Esophagus squamous epithelium (tissue), 4 donors: ENCODE measurements at regions not wholly inside any gene's neighbourhood (a gene's known extent, or its start where the extent isn't known, plus 50 kb on each side); places are given as distances from the start of the nearest gene placed in this dataset.

Experiments used
- POLR2A ChIP-seq, 4 donors: fragments of 450-650 bp; IDR thresholded peaks; one replicate each; pipeline ENCODE4 v1.6.1; 2017; ENCODE audit warnings: antibody characterized with exemption in 4 of 4, mild to moderate bottlenecking in 4 of 4, moderate library complexity in 3 of 4
- TF ChIP-seq, protein P1 (sequence below), 6 experiments: fragments of 450-650 bp in 4 of 6; fragments of 200-600 bp in 2 of 6; sonication (generic) in 2 of 6; IDR thresholded peaks; one replicate each; pipeline ENCODE4 v1.5.1; 2016 to 2019; ENCODE audit warnings: antibody characterized with exemption in 6 of 6, mild to moderate bottlenecking in 4 of 6, moderate library complexity in 4 of 6

DNA sequence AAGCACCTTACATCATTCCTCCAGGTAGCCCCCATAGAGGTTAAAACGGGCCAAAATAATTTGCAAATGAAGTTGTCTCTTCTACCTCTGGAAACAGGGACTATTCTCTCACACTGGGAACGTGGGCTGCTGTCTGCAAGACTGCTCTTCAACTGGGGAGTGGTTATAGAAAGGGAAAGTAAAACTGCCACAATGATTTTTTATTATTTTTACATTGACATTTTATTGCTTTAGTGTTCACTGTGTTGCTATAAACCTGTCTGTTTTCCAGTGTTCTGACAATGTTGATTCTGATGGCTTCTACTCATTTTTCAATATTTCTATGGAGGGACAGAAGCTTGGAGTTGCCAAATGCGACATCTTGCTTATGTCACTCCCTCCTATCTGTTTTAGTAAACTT is 115.1 kb upstream of the ANTXRL start:
- TF ChIP-seq, protein P1, sequence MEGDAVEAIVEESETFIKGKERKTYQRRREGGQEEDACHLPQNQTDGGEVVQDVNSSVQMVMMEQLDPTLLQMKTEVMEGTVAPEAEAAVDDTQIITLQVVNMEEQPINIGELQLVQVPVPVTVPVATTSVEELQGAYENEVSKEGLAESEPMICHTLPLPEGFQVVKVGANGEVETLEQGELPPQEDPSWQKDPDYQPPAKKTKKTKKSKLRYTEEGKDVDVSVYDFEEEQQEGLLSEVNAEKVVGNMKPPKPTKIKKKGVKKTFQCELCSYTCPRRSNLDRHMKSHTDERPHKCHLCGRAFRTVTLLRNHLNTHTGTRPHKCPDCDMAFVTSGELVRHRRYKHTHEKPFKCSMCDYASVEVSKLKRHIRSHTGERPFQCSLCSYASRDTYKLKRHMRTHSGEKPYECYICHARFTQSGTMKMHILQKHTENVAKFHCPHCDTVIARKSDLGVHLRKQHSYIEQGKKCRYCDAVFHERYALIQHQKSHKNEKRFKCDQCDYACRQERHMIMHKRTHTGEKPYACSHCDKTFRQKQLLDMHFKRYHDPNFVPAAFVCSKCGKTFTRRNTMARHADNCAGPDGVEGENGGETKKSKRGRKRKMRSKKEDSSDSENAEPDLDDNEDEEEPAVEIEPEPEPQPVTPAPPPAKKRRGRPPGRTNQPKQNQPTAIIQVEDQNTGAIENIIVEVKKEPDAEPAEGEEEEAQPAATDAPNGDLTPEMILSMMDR (IDR thresholded peaks at IDR 0.05), result no peak
- no peak for TF ChIP-seq POLR2A (IDR thresholded peaks at IDR 0.05)
